EL (cell line): ENCODE measurements at regions not wholly inside any gene's neighbourhood (a gene's known extent, or its start where the extent isn't known, plus 50 kb on each side); places are given as distances from the start of the nearest gene placed in this dataset.
"Not testable (repeated sequence)": the region's sequence is repeated elsewhere in the genome, so short reads cannot be mapped to it uniquely, and the experiment has no call there.

Experiments used
- DNase-seq: peaks from one replicate; pipeline ENCODE4 v3.0.0-alpha.2; 2016

GRCh38 chr3:78088006-78088405 lies 1048.1 kb downstream of the ROBO2 start:
- no peak for DNase-seq

- no peak for DNase-seq
Observed at GRCh38 chr3:78090382-78090781, 1050.5 kb downstream of the ROBO2 start.

- no peak for DNase-seq
Observed at GRCh38 chr3:78091478-78092119, 1051.7 kb downstream of the ROBO2 start.

GRCh38 chr3:78092574-78092973 lies 1052.7 kb downstream of the ROBO2 start:
- DNase-seq, result peak; percentile 9

- DNase-seq, result peak; percentile 8
Observed at GRCh38 chr3:78096488-78097255, 1056.8 kb downstream of the ROBO2 start.

GRCh38 chr3:78098367-78098766 lies 1058.5 kb downstream of the ROBO2 start:
- DNase-seq, result no peak

GRCh38 chr3:78101384-78101783 lies 1061.5 kb downstream of the ROBO2 start:
- peak; percentile 26 for DNase-seq

GRCh38 chr3:78108269-78108961 lies 1068.5 kb downstream of the ROBO2 start:
- DNase-seq, result not testable (repeated sequence)

GRCh38 chr3:78112291-78113010 lies 1072.6 kb downstream of the ROBO2 start:
- DNase-seq, result no peak

- DNase-seq, result no peak
Observed at GRCh38 chr3:78115983-78116382, 1076.1 kb downstream of the ROBO2 start.

GRCh38 chr3:78116874-78117273 lies 1077.0 kb downstream of the ROBO2 start:
- no peak for DNase-seq

GRCh38 chr3:78123058-78123457 lies 1083.2 kb downstream of the ROBO2 start:
- no peak for DNase-seq

- no peak for DNase-seq
Observed at GRCh38 chr3:78129707-78130106, 1089.8 kb downstream of the ROBO2 start.

- DNase-seq, result no peak
Observed at GRCh38 chr3:78130741-78131290, 1090.9 kb downstream of the ROBO2 start.

- no peak for DNase-seq
Observed at GRCh38 chr3:78134496-78134895, 1094.6 kb downstream of the ROBO2 start.

GRCh38 chr3:78139166-78139565 lies 1099.3 kb downstream of the ROBO2 start:
- peak; percentile 71 for DNase-seq

GRCh38 chr3:78140274-78140673 lies 1100.4 kb downstream of the ROBO2 start:
- DNase-seq, result no peak

- no peak for DNase-seq
Observed at GRCh38 chr3:78140866-78141265, 1101.0 kb downstream of the ROBO2 start.

- DNase-seq, result peak; percentile 61
Observed at GRCh38 chr3:78141269-78141668, 1101.4 kb downstream of the ROBO2 start.

- no peak for DNase-seq
Observed at GRCh38 chr3:78143000-78143399, 1103.1 kb downstream of the ROBO2 start.

GRCh38 chr3:78148986-78149717 lies 1109.3 kb downstream of the ROBO2 start:
- DNase-seq, result peak; percentile 29

GRCh38 chr3:78153973-78154372 lies 1114.1 kb downstream of the ROBO2 start:
- no peak for DNase-seq
